Calu3 (cell line): ENCODE measurements at regions not wholly inside any gene's neighbourhood (a gene's known extent, or its start where the extent isn't known, plus 50 kb on each side); places are given as distances from the start of the nearest gene placed in this dataset.

Experiments used
- BruUV-seq: library from RNA; stranded (reverse); fragments of 400-500 nt; replicated peaks from 2 replicates; lab custom pipeline; 2021; lab: Mats Ljungman, UMichigan
- CTCF ChIA-PET: fragments of 300-600 bp; sonication (Branson Sonifier 250); formaldehyde crosslinking; loops from one replicate; lab custom pipeline; 2022; ENCODE audit warnings: antibody characterized with exemption; lab: Charles Lee
- DNase-seq: peaks from one replicate; pipeline ENCODE4 v3.0.0; 2022
- H3K27ac Mint-ChIP-seq: one replicate; pipeline ENCODE4 v1.8.0; 2022; ENCODE audit warnings: mixed read lengths; ENCODE audit not compliant: unreplicated experiment
- H3K27me3 Mint-ChIP-seq: one replicate; pipeline ENCODE4 v1.8.0; 2022; ENCODE audit warnings: mixed read lengths; ENCODE audit not compliant: unreplicated experiment
- H3K36me3 Mint-ChIP-seq: one replicate; pipeline ENCODE4 v1.8.0; 2022; ENCODE audit warnings: mild to moderate bottlenecking, moderate library complexity, mixed read lengths; ENCODE audit not compliant: insufficient read depth, unreplicated experiment
- H3K4me1 Mint-ChIP-seq: one replicate; pipeline ENCODE4 v1.8.0; 2022; ENCODE audit warnings: mild to moderate bottlenecking, low read depth, mixed read lengths; ENCODE audit not compliant: unreplicated experiment
- H3K4me3 Mint-ChIP-seq: one replicate; pipeline ENCODE4 v1.8.0; 2022; ENCODE audit warnings: mild to moderate bottlenecking, low read depth, moderate library complexity, mixed read lengths; ENCODE audit not compliant: unreplicated experiment
- H3K9me3 Mint-ChIP-seq: one replicate; pipeline ENCODE4 v1.8.0; 2022; ENCODE audit warnings: low read depth, mixed read lengths; ENCODE audit not compliant: unreplicated experiment
- CTCF ChIP-seq: fragments of 200-600 bp; IDR thresholded peaks from one replicate; pipeline ENCODE4 v1.8.0; 2022; ENCODE audit warnings: antibody characterized with exemption; ENCODE audit not compliant: unreplicated experiment
- intact Hi-C: fragments of 100-400 bp; cut with micrococcal nuclease; formaldehyde crosslinking; loops from one replicate; pipeline ENCODE4 v1.10.0; 2022; ENCODE audit not compliant: unreplicated experiment

DNA sequence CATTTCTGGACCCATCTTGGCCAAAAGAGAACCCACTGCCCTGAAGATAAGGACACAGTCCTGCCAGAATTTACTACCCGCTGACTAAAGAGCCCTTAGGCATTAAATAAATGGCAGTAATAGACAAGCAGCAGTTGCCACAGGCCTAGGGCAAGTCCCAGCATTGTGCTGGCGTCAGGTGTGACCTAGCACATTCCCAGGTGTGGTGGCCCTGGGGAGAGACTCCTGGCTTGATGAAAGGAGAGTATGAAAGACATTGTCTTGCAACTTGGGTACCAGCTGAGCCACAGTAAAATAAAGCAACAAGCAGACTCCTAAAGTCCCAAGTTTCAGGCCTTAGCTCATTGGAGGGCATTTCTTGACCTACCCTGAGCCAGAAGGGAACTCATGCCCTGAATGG lies 715.7 kb upstream of the SORCS1 start:
- Mint-ChIP-seq H3K36me3 (no peaks in the 10 kb centered on the region), H3K9me3 (peaks cover 18% of the 10 kb centered on the region), H3K4me1 (no peaks in the 10 kb centered on the region), H3K27me3 (no peaks in the 10 kb centered on the region), H3K4me3 (no peak overlapping the region), H3K27ac (no peak overlapping the region)
- intact Hi-C loops: no loop called here
- BruUV-seq: no TSS peak
- no peak for TF ChIP-seq CTCF
- CTCF ChIA-PET: no interaction called here
- DNase-seq: no peak

DNA sequence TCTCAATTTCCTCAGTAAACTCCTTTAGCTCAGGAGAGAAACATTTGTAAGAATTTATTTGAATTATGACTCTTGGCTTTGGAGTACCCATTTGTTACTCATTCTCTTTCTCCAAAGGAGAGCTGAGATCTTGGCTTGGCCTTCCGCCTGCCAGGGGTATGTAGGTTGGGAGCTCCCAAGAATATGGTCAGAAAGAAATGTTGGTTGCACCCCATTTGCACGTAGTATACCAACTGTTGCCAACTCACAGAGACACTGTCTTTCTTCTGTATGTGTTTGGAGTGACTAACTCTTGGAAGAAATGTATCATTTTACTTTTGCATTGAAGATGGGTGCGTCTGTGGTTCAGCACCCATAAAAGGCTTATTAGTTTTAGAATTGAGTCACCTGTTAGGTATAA lies 708.5 kb upstream of the SORCS1 start:
- DNase-seq: no peak
- Mint-ChIP-seq H3K9me3 (peaks cover 3% of the 10 kb centered on the region), H3K36me3 (no peaks in the 10 kb centered on the region), H3K27me3 (no peaks in the 10 kb centered on the region), H3K4me1 (no peaks in the 10 kb centered on the region), H3K4me3 (no peak overlapping the region), H3K27ac (no peak overlapping the region)
- no TSS peak for BruUV-seq
- intact Hi-C loops: no loop called here
- CTCF ChIA-PET: no interaction called here
- no peak for TF ChIP-seq CTCF

GRCh38 chr10:107865691-107866090 lies 701.2 kb upstream of the SORCS1 start:
- no peaks in the 10 kb centered on the region for H3K9me3 Mint-ChIP-seq
- no peaks in the 10 kb centered on the region for H3K27me3 Mint-ChIP-seq
- BruUV-seq: no TSS peak
- intact Hi-C loops: no loop called here
- H3K27ac Mint-ChIP-seq: no peak overlapping the region
- H3K4me3 Mint-ChIP-seq: no peak overlapping the region
- no peaks in the 10 kb centered on the region for H3K4me1 Mint-ChIP-seq
- DNase-seq: no peak
- no peaks in the 10 kb centered on the region for H3K36me3 Mint-ChIP-seq
- CTCF ChIA-PET: no interaction called here
- TF ChIP-seq CTCF: no peak

DNA sequence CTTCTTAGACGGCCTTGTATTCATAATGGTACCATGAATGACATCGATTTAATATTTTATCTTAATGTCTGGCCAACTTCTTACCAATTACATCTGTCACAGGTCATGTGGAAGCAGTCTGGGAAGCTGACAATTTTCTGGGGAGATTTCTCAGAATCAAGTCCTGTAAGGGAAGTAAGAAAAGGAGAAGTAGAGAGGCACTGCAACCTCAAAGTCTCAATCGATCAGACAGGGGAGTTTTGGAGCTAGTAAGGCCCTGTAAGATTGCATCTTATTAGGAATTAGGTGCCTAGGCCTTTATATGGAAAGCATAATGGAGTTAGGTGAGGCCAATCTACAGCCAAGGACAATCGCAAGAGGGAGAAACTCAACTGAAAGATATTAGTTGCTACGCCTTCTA lies 694.6 kb upstream of the SORCS1 start:
- Mint-ChIP-seq H3K27ac (no peak overlapping the region), H3K27me3 (no peaks in the 10 kb centered on the region), H3K36me3 (no peaks in the 10 kb centered on the region), H3K9me3 (no peaks in the 10 kb centered on the region), H3K4me1 (no peaks in the 10 kb centered on the region), H3K4me3 (no peak overlapping the region)
- TF ChIP-seq CTCF: no peak
- no TSS peak for BruUV-seq
- DNase-seq: no peak
- intact Hi-C loops: no loop called here
- CTCF ChIA-PET: no interaction called here

DNA sequence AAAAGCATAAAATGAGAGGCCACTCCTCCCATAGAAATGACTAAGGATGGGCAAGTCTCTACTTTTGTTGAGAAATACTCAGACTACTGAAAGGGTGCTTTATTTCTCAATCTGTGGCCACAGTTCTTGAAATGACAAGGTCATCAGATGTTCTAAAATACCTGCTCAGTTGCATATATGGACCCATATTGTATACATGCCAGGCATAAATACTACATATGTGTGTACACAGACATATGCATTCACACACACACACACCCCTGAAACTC lies 691.5 kb upstream of the SORCS1 start:
- no peak for DNase-seq
- H3K36me3 Mint-ChIP-seq: no peaks in the 10 kb centered on the region
- BruUV-seq: no TSS peak
- H3K4me3 Mint-ChIP-seq: no peak overlapping the region
- no peak overlapping the region for H3K27ac Mint-ChIP-seq
- CTCF ChIA-PET: no interaction called here
- TF ChIP-seq CTCF: no peak
- no peaks in the 10 kb centered on the region for H3K4me1 Mint-ChIP-seq
- H3K9me3 Mint-ChIP-seq: no peaks in the 10 kb centered on the region
- intact Hi-C loops: no loop called here
- no peaks in the 10 kb centered on the region for H3K27me3 Mint-ChIP-seq
